Left forelimb (tissue), 1 donor: ENCODE measurements at regions not wholly inside any gene's neighbourhood (a gene's known extent, or its start where the extent isn't known, plus 50 kb on each side); places are given as distances from the start of the nearest gene placed in this dataset.
"Not testable (repeated sequence)": the region's sequence is repeated elsewhere in the genome, so short reads cannot be mapped to it uniquely, and the experiment has no call there.

Experiments used
- DNase-seq: peaks from one replicate; pipeline ENCODE4 v3.0.0-alpha.2; 2018; ENCODE audit warnings: low spot score

DNA sequence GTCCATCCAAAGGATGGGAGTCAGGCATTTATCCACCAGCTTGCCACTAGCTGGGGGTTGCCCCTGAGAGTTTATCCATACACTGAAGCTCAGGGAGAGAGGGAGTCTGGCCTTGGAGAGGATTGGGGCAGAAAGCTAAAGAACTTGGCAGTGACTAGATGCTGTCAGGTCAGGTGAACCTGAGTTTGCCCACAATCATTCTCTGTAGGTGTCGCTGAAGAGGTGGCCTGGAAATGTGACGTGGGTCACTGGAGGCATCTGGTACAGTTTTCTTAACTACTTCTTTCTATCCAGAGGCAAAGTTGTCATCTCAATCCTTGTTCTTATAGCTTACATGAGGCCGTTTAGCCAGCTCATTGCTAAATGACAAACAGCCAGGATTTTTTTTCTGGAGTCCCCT is 298.0 kb upstream of the CTNNB1 start:
- no peak for DNase-seq

DNA sequence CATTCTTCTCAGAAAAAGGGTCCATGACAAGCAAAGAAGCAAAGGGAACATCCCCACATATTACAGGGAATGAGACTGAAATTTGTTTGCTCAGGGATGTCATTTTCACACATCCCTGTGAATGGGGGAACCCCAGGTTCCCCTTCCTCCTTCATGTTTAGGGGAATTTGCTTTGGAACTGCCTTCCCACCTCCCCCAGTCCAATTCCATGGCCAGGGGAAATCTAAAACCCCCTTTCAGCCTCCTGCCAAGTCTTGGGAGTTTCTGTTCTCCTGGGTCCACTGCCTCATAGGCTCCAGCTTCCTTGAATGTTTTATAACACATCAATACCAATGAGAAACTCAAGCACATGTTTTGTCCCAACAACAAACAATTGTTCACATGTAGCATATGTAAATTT is 297.5 kb upstream of the CTNNB1 start:
- DNase-seq, result no peak

GRCh38 chr3:40907907-40908465 is 291.3 kb upstream of the CTNNB1 start:
- DNase-seq, result not testable (repeated sequence)

DNA sequence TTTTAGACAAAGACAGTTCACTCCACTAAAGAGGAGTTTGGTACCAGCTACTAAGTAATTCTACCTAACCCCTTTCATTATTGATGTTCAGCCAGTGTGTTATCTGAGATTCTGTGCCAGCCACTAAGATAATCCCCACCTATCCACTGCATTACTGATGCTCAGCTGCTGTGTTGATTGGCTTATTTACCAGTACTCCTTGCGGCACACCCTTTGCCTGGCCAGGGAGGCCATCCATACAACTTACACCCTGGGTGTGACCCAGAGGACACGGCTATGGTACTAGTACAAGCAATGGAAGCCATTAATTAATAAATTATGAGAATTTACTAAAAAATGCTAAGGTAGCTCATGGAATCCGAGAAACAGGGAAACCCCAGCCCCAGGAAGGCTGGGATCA is 290.7 kb upstream of the CTNNB1 start:
- DNase-seq, result no peak

- no peak for DNase-seq
Observed at GRCh38 chr3:40911264-40911663, 288.0 kb upstream of the CTNNB1 start.

DNA sequence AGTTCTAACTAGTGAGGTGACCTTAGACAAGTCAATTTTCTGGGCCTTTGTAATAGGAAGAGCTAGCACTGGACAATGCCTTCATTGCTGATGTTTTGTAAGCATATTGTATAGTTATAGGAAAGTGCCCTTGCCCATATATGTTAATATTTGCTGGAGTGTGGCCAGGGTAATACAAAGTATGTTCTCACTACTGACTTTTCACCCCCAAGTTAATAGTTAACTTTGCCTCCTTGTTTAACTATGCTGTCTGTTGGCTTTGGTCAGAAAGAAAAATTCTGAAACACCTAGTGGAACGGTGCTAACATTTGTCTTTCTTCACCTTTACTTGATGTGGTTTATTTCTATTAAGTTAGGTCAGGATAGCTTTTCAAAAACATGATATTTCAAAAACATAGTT is 287.4 kb upstream of the CTNNB1 start:
- no peak for DNase-seq

GRCh38 chr3:40912461-40912860 is 286.8 kb upstream of the CTNNB1 start:
- DNase-seq, result no peak

- DNase-seq, result no peak
Observed at GRCh38 chr3:40913192-40913591, 286.1 kb upstream of the CTNNB1 start.

GRCh38 chr3:40913641-40914040 is 285.7 kb upstream of the CTNNB1 start:
- no peak for DNase-seq

DNA sequence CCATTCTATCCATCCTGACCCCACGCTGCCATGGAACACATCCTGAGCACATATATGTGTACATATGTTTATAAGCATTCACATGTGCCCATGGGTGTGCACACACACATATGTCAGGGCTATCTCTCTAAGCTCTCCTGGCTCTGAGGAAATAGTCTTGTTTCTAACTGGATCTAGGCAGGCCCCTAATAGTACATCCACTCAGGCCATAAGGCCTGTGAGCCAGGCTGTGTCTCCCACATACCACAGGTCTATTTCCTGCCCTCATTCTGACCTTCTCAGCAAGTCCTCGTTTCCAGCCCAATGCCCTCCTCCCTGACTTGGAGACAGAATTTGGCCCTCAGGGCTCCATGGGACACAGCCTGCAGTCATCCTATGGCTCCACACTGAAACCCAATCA is 284.8 kb upstream of the CTNNB1 start:
- DNase-seq, result no peak

- no peak for DNase-seq
Observed at GRCh38 chr3:40915346-40915865, 283.9 kb upstream of the CTNNB1 start.

- DNase-seq, result no peak
Observed at GRCh38 chr3:40920041-40920440, 279.3 kb upstream of the CTNNB1 start.

DNA sequence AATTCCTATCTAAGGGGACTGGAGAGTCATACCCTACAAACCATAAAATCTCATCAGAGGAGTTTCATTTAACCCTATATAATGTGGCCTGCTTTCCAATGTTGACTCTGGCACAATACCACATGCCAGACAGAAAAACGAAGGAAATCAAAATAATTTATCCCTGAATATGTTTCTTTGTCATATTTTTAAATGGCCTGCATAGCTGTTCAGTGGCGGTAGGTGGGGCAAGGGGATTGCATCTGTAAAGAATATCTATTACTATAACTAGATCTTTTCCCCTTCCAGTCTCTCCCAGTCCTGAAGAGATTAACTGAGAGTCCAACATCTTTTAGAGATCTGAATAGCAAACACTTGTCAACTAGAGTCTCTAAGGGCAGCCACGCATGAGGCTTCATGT is 278.1 kb upstream of the CTNNB1 start:
- DNase-seq, result no peak

DNA sequence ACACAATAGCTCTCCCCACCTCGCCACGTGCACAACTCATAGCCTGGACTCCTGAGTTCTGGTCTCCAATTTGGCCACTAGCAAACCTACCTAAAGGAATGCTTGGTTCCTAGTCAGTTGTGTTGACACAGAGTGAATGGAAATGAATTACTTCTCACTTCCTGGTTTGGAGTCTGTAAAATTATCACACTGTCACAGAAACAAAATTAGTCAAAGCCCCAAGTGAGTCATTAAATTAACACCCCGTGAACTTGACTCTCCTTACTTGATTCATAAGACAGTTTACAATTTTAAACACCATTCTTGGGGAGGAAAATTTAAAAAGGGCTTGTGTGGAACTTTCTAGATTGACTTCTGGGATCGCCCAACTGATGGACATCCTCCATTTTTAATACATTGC is 276.2 kb upstream of the CTNNB1 start:
- no peak for DNase-seq

GRCh38 chr3:40923651-40924050 is 275.7 kb upstream of the CTNNB1 start:
- no peak for DNase-seq

- DNase-seq, result no peak
Observed at GRCh38 chr3:40924559-40925141, 274.7 kb upstream of the CTNNB1 start.

GRCh38 chr3:40925231-40925630 is 274.1 kb upstream of the CTNNB1 start:
- DNase-seq, result no peak

- no peak for DNase-seq
Observed at GRCh38 chr3:40930131-40930538, 269.2 kb upstream of the CTNNB1 start.

GRCh38 chr3:40930756-40931155 is 268.5 kb upstream of the CTNNB1 start:
- no peak for DNase-seq

GRCh38 chr3:40938591-40938990 is 260.7 kb upstream of the CTNNB1 start:
- DNase-seq, result no peak

- DNase-seq, result no peak
Observed at GRCh38 chr3:40939030-40939740, 260.1 kb upstream of the CTNNB1 start.

DNA sequence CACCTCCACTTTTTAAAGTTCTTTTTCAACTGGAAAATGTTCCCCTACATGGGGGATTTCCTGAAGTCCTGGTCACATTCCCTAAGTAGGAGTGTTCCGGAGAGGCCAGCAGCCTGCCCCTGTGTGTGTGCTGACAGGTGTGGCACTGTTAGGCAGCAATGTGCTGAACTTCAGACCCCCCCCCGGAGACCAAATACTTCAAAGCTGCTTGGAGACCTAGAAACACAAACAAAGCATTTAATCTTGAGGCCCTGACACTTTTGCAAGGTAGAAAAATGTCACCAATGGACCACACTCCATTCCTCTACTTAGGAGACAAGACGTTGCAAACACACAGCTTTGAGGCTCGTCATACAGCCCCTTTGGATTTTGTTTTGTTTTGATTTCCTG is 259.6 kb upstream of the CTNNB1 start:
- DNase-seq, result no peak

GRCh38 chr3:40940651-40941050 is 258.7 kb upstream of the CTNNB1 start:
- no peak for DNase-seq

GRCh38 chr3:40947022-40947421 is 252.3 kb upstream of the CTNNB1 start:
- DNase-seq, result not testable (repeated sequence)
